HL-60 (cell line): ENCODE measurements at regions not wholly inside any gene's neighbourhood (a gene's known extent, or its start where the extent isn't known, plus 50 kb on each side); places are given as distances from the start of the nearest gene placed in this dataset.

ENCODE experiments used
- DNase-seq, 2 experiments: peaks; one replicate each; pipeline ENCODE4 v3.0.0-alpha.2; 2010 to 2020; ENCODE audit warnings: low read depth in 1 of 2, low spot score in 1 of 2
- H3K27ac ChIP-seq: fragments of 250-450 bp; sonication (Bioruptor Pico); replicated peaks from 2 replicates; pipeline ENCODE4 v1.5.1; 2020; ENCODE audit warnings: mild to moderate bottlenecking, moderate library complexity
- H3K27me3 ChIP-seq: fragments of 250-450 bp; sonication (Bioruptor Pico); 2 replicates; pipeline ENCODE4 v1.5.1; 2021; ENCODE audit warnings: mild to moderate bottlenecking, moderate library complexity; ENCODE audit not compliant: insufficient read depth, poor library complexity, severe bottlenecking
- H3K4me3 ChIP-seq: replicated peaks from 2 replicates; pipeline ENCODE4 v1.5.1; 2011; ENCODE audit warnings: mild to moderate bottlenecking, control low read depth, low read length; ENCODE audit not compliant: insufficient read depth
- CTCF ChIP-seq: IDR thresholded peaks from one replicate; pipeline ENCODE4 v1.5.1; 2011; ENCODE audit warnings: low read length, control low read depth, inconsistent platforms; ENCODE audit not compliant: insufficient read depth
- GABPA ChIP-seq: IDR thresholded peaks from 2 replicates; pipeline ENCODE4 v1.6.1; 2012; ENCODE audit warnings: low read depth
- POLR2AphosphoS5 ChIP-seq: IDR thresholded peaks from 2 replicates; pipeline ENCODE4 v1.6.1; 2012; ENCODE audit warnings: low read depth
- REST ChIP-seq: IDR thresholded peaks from 2 replicates; pipeline ENCODE4 v1.6.1; 2012; ENCODE audit warnings: low read depth; ENCODE audit not compliant: insufficient replicate concordance
- SPI1 ChIP-seq: IDR thresholded peaks from 2 replicates; pipeline ENCODE4 v1.6.1; 2012; ENCODE audit warnings: low read depth, mild to moderate bottlenecking, borderline replicate concordance

GRCh38 chr6:165045631-165046030 lies 263.8 kb downstream of the C6orf118 start:
- no peak overlapping the region for H3K4me3 ChIP-seq
- H3K27me3 ChIP-seq, result no peaks in the 10 kb centered on the region

GRCh38 chr6:165042912-165043311 lies 266.5 kb downstream of the C6orf118 start:
- Histone ChIP-seq H3K27ac (no peak overlapping the region), H3K4me3 (no peak overlapping the region), H3K27me3 (no peaks in the 10 kb centered on the region)
- TF ChIP-seq SPI1 (no peak), CTCF (no peak), POLR2AphosphoS5 (no peak), REST (no peak), GABPA (no peak)
- DNase-seq, result no peak

More at GRCh38 chr6:165045631-165046030, 263.8 kb downstream of the C6orf118 start:
- DNase-seq, result no peak
- H3K27ac ChIP-seq, result no peak overlapping the region
- TF ChIP-seq POLR2AphosphoS5 (no peak), REST (no peak), GABPA (no peak), CTCF (no peak), SPI1 (no peak)

GRCh38 chr6:165040440-165040839 lies 269.0 kb downstream of the C6orf118 start:
- Histone ChIP-seq H3K27me3 (no peaks in the 10 kb centered on the region), H3K27ac (no peak overlapping the region), H3K4me3 (no peak overlapping the region)
- TF ChIP-seq GABPA (no peak), SPI1 (no peak), REST (no peak), CTCF (no peak)
- no peak for DNase-seq
